HG03378 (cell line): ENCODE measurements at regions not wholly inside any gene's neighbourhood (a gene's known extent, or its start where the extent isn't known, plus 50 kb on each side); places are given as distances from the start of the nearest gene placed in this dataset.
A peak's percentile ranks its signal among the peaks of the same experiment; 100 is the strongest.
"Not testable (repeated sequence)": the region's sequence is repeated elsewhere in the genome, so short reads cannot be mapped to it uniquely, and the experiment has no call there.

Experiments
- ATAC-seq: cut with Tn5 transposase; IDR thresholded peaks from one replicate; pipeline ENCODE4 v1.9.1; 2021; ENCODE audit warnings: mild to moderate bottlenecking, moderate library complexity; ENCODE audit not compliant: unreplicated experiment

GRCh38 chrX:5708251-5708650 is 520.4 kb downstream of the NLGN4X start:
- no peak for ATAC-seq

GRCh38 chrX:5702890-5703289 is 525.8 kb downstream of the NLGN4X start:
- no peak for ATAC-seq

- no peak for ATAC-seq
Measured at GRCh38 chrX:5695971-5696370, 532.7 kb downstream of the NLGN4X start.

- ATAC-seq = no peak
Measured at GRCh38 chrX:5683996-5684395, 544.7 kb downstream of the NLGN4X start.

GRCh38 chrX:5681159-5681558 is 547.5 kb downstream of the NLGN4X start:
- ATAC-seq = no peak

GRCh38 chrX:5674036-5674435 is 554.6 kb downstream of the NLGN4X start:
- no peak for ATAC-seq

GRCh38 chrX:5672099-5672498 is 556.6 kb downstream of the NLGN4X start:
- ATAC-seq = peak; percentile 57

- not testable (repeated sequence) for ATAC-seq
Measured at GRCh38 chrX:5666689-5667088, 562.0 kb downstream of the NLGN4X start.

- no peak for ATAC-seq
Measured at GRCh38 chrX:5656544-5656943, 572.1 kb downstream of the NLGN4X start.

GRCh38 chrX:5650904-5651303 is 577.8 kb downstream of the NLGN4X start:
- peak; percentile 42 for ATAC-seq

- ATAC-seq = no peak
Measured at GRCh38 chrX:5648941-5649568, 579.6 kb downstream of the NLGN4X start.

GRCh38 chrX:5646818-5647217 is 581.8 kb downstream of the NLGN4X start:
- ATAC-seq = peak; percentile 96

GRCh38 chrX:5644776-5645175 is 583.9 kb downstream of the NLGN4X start:
- ATAC-seq = no peak

GRCh38 chrX:5640071-5640470 is 588.6 kb downstream of the NLGN4X start:
- no peak for ATAC-seq

- ATAC-seq = no peak
Measured at GRCh38 chrX:5638572-5638971, 590.1 kb downstream of the NLGN4X start.

- ATAC-seq = no peak
Measured at GRCh38 chrX:5632887-5633286, 595.8 kb downstream of the NLGN4X start.

GRCh38 chrX:5632061-5632614 is 596.5 kb downstream of the NLGN4X start:
- ATAC-seq = no peak

- no peak for ATAC-seq
Measured at GRCh38 chrX:5617666-5618065, 611.0 kb downstream of the NLGN4X start.

- ATAC-seq = no peak
Measured at GRCh38 chrX:5595570-5595969, 633.1 kb downstream of the NLGN4X start.

- no peak for ATAC-seq
Measured at GRCh38 chrX:5586726-5587125, 641.9 kb downstream of the NLGN4X start.

GRCh38 chrX:5575407-5575806 is 653.3 kb downstream of the NLGN4X start:
- no peak for ATAC-seq

- no peak for ATAC-seq
Measured at GRCh38 chrX:5568934-5569333, 659.7 kb downstream of the NLGN4X start.

- ATAC-seq = no peak
Measured at GRCh38 chrX:5559386-5559785, 669.3 kb downstream of the NLGN4X start.
